GM18508 (cell line): ENCODE measurements at regions not wholly inside any gene's neighbourhood (a gene's known extent, or its start where the extent isn't known, plus 50 kb on each side); places are given as distances from the start of the nearest gene placed in this dataset.

ENCODE experiments used
- ATAC-seq: cut with Tn5 transposase; IDR thresholded peaks from one replicate; pipeline ENCODE4 v1.9.1; 2021; ENCODE audit warnings: moderate number of reproducible peaks; ENCODE audit not compliant: insufficient read depth, unreplicated experiment

DNA sequence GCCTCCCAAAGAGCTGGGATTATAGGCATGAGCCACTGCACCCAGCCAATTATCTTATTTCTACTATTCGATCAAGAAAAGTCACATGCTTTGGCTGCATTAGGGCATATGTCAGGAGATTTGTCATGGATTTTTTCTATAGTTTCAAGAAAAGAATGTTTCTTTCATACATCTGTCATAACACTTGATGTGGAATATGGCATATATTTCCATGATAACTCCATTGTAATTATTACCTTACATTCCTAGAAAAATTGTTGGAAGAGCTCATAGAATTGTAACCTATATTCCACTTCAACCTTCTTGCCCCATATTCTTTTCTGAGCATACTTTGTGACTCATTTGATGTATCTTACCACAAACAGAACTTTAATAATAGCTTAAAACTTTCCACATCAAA is 740.9 kb upstream of the FLRT2 start:
- ATAC-seq = no peak

DNA sequence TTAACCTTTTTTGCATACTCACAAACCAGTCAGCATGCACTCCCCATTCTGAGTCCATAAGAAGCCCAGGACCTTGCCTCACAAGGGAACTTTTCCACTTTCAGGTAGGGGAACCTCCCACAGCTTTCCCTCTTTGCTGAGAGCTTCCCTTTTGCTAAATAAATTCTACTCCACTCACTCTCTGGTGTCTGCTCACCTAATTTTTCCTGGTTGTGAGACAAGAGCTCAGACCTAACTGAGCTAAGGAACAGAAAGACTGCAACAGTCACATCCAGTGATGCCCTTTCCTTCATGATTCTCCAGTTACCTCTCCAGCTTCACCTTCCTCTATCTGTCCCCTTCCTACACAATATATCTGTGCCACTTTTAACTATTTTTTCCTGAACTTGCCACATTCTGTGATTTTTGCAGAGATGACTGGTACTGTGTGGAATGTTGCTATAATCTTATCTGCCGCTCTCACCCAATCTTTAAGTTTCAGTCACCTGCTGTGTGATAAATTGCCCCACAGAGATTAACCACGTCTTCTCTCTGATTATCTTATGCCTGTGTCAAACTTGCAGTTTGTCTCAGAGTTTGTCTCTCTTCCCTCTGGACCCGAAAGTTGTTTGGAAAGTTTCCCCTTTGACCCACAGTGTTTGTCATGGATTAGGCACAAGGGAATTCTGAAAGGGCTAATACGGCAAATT is 737.1 kb upstream of the FLRT2 start:
- ATAC-seq = no peak

DNA sequence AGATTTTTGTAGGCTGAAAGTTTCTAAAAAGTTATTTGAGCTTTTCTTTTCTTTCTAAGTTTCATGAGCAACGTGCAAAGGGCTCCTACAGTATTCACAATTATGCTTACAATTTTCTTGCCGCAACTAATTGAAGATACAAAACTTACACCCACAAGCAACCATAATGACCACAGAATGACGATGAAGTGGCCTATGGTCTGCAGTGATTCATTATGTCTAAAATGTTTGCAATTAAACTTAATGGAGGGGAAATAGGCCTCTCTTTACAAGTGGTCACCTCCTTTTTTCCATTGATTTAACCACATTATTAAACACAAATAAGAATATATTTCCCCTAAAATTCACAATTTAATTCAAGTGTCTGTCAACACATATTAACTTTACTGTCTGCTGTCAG is 732.6 kb upstream of the FLRT2 start:
- no peak for ATAC-seq

DNA sequence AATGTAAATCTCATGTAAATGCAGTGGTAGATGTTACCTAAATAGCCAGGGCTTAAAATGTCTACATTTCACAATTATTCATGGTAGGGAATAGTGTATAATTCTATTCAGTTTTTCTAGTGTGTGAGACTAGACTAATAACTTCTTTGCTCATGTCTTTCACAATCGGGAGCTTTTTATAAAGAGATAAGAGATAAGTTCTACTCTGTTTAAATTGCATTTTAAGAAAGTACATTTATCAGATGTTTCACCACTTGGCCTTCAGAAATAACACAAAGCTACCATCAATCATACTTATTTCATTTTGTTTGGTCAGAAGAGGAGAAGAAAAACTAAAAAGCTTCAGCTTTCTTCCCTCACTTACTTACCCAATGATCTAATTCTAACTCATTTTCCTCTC is 725.5 kb upstream of the FLRT2 start:
- ATAC-seq = no peak

DNA sequence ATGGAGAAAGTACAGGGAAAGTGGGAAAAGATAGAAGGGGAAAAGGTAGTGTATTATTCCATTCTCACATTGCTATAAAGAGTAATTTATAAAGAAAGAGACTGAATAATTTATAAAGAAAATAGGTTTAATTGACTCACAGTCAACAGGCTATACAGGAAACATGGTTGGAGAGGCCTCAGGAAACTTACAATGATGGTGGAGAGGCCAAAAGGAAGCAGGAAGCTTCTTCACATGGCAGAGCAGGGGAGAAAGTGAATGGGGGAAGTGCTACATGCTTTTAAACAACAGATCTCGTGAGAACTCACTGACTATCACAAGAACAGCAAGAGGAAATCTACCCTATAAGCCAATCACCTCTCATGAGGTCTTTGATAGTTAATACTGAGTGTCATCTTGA is 725.0 kb upstream of the FLRT2 start:
- ATAC-seq = no peak

DNA sequence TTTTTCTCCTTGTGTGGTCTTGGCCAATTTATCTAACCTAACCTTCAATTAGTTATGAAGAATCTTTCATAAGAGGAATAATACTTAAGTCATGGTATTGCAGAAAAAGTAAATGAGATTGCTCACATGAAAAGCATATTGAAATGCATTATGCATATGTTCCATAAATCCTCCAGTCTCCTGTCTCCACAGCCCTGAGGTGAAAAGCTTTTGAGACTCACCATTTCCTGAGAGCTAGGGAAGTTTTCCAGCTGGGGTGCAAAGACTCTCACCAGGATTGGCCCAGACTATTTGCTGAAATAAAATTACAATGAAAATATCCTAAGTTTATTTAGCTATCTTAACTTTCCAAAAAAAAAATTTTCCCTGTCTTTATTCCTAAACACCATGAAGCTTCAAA is 723.8 kb upstream of the FLRT2 start:
- ATAC-seq = no peak

DNA sequence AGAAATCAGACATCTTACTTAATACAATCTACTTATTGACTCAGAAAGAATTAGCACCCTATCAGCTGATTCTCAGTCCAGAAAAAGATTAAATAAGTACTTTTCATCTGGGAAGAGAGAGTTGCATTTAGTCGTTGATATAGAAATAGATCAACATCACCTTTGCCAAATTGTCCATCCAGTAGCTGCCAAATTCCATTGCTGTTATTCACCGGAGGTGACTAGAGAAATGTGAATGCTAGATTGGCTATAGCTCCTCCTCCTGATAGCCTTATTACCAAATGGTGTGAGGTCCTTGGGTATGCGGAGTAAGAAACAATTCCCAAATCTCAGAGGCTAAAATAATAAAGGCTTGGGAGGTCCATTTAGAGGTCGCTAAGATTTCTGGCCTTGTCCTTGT is 723.3 kb upstream of the FLRT2 start:
- no peak for ATAC-seq

DNA sequence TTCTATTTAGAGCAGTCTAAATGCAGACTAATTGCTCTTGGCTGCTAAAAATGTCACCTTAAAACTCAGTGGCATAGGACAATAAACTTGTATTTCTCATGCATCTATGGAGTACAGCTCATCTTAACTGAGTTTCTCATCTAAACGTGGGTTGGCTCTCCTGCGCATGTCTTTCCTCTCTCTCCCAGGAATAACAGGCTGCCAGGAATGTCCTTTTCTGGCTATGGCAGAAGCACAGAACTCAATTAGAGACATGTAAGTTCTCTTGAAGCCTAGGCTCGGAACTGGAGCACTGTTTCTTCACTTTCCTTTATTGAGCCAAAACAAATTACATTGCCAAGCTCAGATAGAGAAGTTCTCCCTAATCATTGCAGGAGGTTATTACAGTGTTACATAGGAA is 722.3 kb upstream of the FLRT2 start:
- no peak for ATAC-seq

DNA sequence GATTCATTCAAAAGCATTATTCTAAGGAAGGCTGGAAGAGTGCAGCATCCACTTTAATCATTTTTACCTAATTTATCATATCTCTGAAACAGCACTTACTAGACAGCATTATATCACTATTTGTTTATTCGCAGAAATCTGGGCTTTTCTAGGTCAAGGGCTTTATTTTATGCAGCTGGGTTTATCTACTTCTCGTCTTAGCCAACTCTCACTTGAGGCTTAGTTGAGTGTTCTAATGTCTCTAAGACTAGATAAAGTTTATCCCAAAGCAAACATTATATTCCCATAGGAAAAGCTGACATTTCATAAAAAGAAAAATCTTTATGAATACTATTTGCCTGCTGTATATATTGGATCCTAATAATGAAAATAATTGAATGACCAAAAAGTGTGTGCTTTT is 720.8 kb upstream of the FLRT2 start:
- ATAC-seq = no peak

DNA sequence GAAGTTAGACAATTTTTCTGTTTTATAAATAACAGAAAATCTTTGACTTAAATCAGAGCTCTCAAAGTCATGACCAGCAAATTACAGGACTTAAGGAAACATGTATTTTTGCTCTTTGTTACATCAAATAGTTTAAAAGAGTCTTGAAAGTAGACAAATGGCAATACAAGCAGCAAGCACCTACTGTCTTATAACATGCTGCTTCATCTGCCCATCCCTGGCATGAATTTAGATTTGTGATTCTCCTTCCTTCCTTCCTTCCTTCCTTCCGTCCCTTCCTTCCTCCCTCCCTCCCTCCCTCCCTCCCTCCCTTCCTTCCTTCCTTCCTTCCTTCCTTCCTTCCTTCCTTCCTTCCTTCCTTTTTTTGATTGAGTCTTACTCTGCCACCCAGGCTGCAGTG is 715.6 kb upstream of the FLRT2 start:
- ATAC-seq = no peak

DNA sequence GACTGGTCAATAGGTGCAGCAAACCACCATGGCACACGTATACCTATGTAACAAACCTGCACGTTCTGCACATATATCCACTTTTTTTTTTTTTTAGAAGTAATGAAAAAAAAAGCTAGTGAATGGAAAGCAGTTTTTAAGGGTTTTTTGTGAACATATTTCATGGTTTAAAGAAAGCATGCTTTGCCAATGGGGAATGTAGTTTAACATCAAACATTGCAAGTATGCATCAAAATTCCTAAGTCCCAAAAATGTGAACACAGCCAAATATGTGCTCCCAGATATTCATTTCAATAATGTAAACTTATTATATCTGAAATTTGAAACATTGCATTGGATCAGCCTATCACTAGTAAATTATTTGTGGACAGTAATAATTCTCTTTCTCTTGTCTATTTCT is 710.4 kb upstream of the FLRT2 start:
- ATAC-seq = no peak

DNA sequence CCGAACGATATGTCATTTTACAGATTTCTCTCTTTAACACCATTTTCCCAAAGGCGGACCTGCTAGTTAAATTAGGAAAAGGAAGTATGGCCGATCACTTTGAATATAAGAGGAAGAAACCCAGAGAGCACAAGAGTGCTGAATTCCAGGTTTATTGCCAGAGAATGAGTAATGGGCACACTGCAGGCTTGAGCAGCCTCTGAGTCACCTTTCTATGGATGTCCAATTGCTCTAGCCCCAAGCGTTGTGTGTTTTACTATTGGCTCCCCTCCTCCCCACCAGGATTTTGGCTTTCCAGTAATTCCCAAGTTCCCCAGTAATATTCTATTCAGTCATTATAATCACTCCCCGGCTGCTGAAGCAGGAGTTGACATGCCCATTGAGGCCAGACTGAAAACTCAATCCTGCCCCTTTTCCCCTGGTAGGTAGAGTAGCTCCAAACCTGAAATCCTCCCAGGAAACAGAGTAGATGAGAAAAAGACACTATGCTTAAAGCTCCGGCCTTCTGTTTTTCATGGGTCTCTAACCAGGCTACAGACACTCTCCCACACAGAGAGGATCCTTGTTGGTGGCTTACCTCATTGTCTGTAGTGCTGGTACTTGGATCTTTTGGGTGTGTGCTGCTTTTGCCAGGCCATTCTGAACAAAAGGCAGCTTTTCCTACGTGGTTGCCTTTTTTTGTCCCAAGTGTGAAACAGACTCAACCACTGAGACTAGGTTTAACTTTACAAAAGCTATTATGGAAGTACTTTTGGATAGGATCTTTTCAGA is 704.3 kb upstream of the FLRT2 start:
- no peak for ATAC-seq

DNA sequence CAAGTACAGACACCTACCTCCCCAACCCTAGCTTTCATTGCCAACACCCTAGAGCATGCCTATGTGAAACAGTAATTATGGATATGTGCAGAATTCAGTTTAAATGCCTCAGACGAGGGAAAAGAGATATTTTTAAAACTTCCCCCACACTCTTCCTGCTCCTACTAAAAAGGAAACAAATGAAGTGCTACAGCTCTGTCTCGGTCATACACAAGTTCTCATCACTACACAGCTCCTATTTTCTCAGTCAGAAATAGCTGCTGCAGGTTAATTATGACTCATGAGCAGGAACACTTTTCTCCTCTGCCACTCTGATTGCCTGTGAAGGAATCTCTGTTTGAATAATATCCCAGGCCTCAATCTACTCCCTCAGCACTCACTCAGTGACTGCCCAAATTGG is 703.6 kb upstream of the FLRT2 start:
- ATAC-seq = no peak

DNA sequence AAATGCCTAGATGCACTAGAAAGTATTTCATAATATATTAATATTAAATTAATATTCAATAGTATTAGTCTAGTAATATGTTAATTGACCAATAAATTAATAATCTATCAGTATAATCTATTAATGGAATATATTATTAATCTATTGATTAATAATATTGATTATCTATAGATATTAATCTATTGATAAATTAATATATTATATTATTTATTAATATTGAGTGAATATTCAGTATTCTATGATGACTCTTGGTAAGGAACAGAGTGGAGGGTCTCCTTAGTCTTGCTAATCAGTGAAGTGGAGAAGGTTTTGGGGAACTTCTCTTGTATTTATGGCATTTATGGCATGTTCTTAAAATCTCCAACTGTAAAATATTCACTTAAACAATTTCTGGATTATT is 679.3 kb upstream of the FLRT2 start:
- ATAC-seq = no peak

DNA sequence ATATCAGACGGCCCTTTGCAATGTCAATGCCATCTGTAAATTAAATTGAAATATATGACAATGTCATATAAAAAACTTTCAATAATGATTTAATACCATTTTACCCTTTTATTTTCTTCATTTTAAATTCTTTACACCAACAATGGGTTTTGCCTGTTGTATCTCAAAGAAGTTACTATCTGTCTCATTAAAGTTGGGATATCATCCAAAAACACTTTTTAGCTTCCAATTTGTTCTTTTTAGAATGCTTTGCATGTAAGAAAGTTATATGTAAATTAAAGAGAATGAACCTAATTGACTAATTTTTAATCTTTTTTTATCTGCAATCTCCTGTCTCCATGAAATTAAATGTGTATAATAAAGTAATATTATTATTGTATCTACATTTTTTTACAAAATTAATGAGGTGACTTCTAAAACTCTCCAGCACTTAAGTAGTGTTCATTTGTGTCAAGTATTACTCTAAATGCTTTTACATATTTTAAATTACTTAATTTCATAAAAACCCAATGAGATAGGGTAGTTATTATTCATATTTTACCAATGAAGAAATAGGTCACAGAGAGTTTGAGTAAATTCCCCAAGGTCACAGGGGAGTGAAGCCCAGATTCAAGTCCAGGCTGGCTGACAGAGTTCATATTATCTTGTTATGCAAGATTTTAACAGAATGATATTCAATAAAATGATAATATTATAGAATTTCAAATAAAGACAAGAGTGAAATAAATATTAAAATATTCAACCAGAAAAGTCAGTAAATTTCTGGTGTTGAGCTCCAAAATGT is 673.0 kb upstream of the FLRT2 start:
- no peak for ATAC-seq

DNA sequence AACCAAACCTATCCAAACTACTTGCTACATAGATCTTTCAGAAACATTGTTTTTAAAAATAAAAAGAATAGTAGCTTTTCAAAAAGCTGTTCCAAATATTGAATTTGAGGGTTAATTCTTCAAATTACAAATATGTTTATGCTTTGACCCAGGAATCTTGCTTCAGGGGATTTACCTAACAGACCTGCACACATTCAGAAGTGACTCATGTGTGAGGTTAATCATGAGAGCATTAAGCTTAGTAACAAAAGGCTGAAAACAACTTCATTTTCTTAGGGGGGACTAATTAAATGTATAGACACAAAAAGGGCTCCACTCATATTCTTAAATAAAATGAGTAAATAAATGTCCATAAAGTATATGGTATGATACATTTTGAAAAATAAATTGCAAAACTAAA is 672.4 kb upstream of the FLRT2 start:
- no peak for ATAC-seq

DNA sequence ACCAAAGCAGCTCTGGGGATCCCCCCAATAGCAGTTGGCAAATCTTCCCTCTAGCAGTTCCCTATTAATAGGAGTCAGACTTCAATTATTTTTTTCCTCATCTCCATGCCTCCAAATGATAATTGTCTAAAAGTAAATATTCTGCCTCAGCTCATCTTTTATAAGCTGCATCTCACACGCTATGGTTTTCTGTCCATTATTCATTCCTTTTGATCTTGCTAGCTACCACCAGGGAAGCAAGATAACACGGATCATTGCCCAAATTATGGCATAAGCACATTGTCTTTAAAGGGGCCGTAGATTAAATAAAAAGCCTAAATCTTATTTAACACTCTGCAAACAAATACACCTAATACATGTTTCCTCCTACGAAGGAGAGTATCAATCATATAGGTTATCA is 670.8 kb upstream of the FLRT2 start:
- no peak for ATAC-seq

DNA sequence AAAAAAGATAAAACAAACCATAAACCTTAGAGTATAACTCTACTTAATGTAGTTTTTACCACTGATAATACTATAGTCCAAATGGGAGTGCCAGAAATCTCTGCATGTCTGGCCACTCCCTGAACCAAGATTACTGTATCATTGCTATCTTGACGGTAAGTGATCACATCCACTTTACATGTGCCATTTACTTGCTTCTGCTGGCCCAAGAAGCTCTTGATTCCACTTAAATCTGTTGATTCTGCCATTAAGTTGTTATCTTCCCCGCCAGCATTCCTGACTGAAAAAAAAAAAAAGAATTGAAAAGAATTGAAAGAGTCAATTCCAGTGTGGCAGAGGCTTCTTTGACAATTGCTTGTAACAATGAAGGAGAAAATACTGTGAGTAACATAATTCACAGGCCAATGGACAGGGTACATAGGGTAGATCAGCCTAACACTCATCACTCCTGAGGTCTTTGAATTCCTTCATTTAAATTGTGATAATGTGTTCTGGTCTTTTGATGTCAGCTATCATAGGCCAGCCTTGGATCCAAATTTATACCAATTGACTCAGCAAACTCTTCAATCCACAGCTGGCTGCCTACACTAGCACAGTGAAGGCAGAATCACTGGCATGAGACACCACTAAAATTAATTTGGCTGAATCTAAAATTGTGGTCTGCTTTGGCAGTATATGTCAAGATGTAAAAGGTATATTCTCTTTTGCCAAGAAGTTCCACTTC is 665.2 kb upstream of the FLRT2 start:
- no peak for ATAC-seq

DNA sequence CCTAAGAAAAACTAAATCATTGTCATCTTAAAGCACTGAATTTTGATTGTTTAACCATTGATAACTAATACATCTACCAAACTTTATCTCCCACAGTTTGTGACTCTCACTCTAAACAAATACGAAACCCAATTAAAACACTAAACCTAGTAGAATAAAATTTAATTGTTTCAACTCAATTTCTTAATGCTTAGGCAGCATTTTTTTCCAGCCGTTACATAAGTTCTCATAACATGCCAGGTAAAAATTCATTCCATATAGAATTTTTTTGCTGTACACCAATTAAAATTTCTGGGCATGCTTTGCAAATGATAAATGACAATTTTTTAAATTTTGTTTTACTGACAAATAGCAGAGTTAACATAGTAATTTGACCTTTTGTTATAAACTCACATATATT is 658.2 kb upstream of the FLRT2 start:
- no peak for ATAC-seq

DNA sequence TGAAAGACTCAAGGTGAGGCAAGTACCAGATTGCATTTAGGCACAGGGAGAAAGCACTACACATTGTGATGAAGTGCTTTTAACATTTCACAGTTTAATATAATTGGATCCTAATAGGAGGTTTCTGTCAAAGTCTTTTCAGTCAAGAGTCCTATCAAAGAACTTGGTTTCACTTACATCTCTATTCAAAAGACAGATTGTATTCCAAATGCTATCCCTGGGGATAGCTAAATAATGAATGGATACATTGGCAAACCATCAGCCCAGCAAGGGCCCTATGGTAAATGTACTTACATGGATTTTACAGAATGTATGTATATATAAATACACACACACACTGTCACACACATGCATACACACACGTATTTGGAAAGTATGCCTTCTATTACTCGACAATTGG is 655.5 kb upstream of the FLRT2 start:
- no peak for ATAC-seq

DNA sequence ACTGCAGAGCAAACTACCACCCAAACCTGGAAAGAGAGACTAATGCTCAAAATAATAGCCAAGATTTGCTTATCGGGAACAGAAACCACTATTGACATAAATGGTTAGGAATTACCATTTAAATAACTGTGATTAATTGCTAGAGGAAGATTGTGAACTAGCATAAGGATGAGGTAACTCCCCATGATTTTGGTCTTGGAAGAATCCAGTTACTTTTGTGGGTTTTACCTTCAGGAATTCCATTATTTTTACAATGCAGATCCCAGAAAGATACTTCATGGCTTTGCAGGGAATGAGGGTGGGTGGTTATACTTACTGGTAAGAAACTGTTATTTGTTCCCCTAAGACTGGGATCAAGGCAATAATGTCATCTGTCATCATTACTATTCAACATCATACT is 652.9 kb upstream of the FLRT2 start:
- no peak for ATAC-seq
